Activated CD4-positive, alpha-beta T cell treated with anti-CD3 and anti-CD28 coated beads for 36 hours (primary cell): ENCODE measurements at regions not wholly inside any gene's neighbourhood (a gene's known extent, or its start where the extent isn't known, plus 50 kb on each side); places are given as distances from the start of the nearest gene placed in this dataset.
"Not testable (repeated sequence)": the region's sequence is repeated elsewhere in the genome, so short reads cannot be mapped to it uniquely, and the experiment has no call there.

Experiments
- ATAC-seq: fragments of 200-7000 bp; cut with Tn5 transposase; one replicate; pipeline ENCODE4 v1.10.0; 2021; ENCODE audit warnings: mild to moderate bottlenecking, moderate library complexity
- CTCF ChIA-PET: fragments of 350-600 bp; sonication (Branson Sonifier 250); formaldehyde crosslinking; loops from one replicate; lab custom pipeline; 2021; ENCODE audit warnings: antibody characterized with exemption; lab: Charles Lee
- POLR2A ChIA-PET: fragments of 350-600 bp; sonication (Branson Sonifier 250); formaldehyde crosslinking; loops from one replicate; lab custom pipeline; 2021; ENCODE audit warnings: antibody characterized with exemption, inconsistent platforms; lab: Charles Lee
- DNase-seq: peaks from one replicate; pipeline ENCODE4 v3.0.0-alpha.2; 2020
- H3K27ac Mint-ChIP-seq: one replicate; pipeline ENCODE4 v1.8.0; 2021; ENCODE audit warnings: mixed read lengths
- H3K27me3 Mint-ChIP-seq: one replicate; pipeline ENCODE4 v1.8.0; 2021; ENCODE audit warnings: mixed read lengths
- H3K36me3 Mint-ChIP-seq: one replicate; pipeline ENCODE4 v1.8.0; 2021; ENCODE audit warnings: low read depth, mixed read lengths
- H3K4me1 Mint-ChIP-seq: one replicate; pipeline ENCODE4 v1.8.0; 2021; ENCODE audit warnings: mixed read lengths
- H3K4me3 Mint-ChIP-seq: one replicate; pipeline ENCODE4 v1.8.0; 2021; ENCODE audit warnings: mild to moderate bottlenecking, moderate library complexity, mixed read lengths
- H3K9me3 Mint-ChIP-seq: one replicate; pipeline ENCODE4 v1.8.0; 2021; ENCODE audit warnings: low read depth, mixed read lengths
- intact Hi-C, 2 experiments: fragments of 100-400 bp; cut with DNase I in 1 of 2; cut with micrococcal nuclease in 1 of 2; formaldehyde crosslinking; loops; one replicate each; pipeline versions ENCODE4 v1.14.2 to v1.15.1; 2022 to 2024; cut with DNase I, micrococcal nuclease

- no peaks in the 10 kb centered on the region for H3K9me3 Mint-ChIP-seq
- ChIA-PET CTCF (no interaction called here), POLR2A (interaction anchor here (0.6 kb wide), 1 partner anchor 328 kb away, joined by 3 read pairs; no protein-coding TSS in a partner anchor)
- no peak overlapping the region for H3K27ac Mint-ChIP-seq
- peaks cover 20% of the 10 kb centered on the region for H3K4me1 Mint-ChIP-seq
- no peak overlapping the region for H3K4me3 Mint-ChIP-seq
- H3K36me3 Mint-ChIP-seq: no peaks in the 10 kb centered on the region
- intact Hi-C loops: loop anchor here (5.0 to 10.0 kb wide), 2 partner anchors 103 to 289 kb away; no protein-coding TSS in a partner anchor
- H3K27me3 Mint-ChIP-seq: no peaks in the 10 kb centered on the region
- no peak for ATAC-seq
- no peak for DNase-seq
These were observed 61.7 kb upstream of the ATXN3L start for GRCh38 chrX:13381514-13381913.

GRCh38 chrX:13380211-13380610, 60.4 kb upstream of the ATXN3L start:
- ATAC-seq (peak; percentile 86), DNase-seq (no peak)
- ChIA-PET POLR2A (no interaction called here), CTCF (no interaction called here)
- Mint-ChIP-seq H3K27me3 (no peaks in the 10 kb centered on the region), H3K27ac (peak overlapping the region; percentile 63), H3K4me1 (peaks cover 20% of the 10 kb centered on the region), H3K36me3 (no peaks in the 10 kb centered on the region), H3K9me3 (no peaks in the 10 kb centered on the region), H3K4me3 (no peak overlapping the region)
- intact Hi-C loops: loop anchor here (5.0 to 10.0 kb wide), 2 partner anchors 105 to 288 kb away; no protein-coding TSS in a partner anchor

- H3K27ac Mint-ChIP-seq, POLR2A ChIA-PET, DNase-seq, H3K9me3 Mint-ChIP-seq, H3K27me3 Mint-ChIP-seq, H3K4me3 Mint-ChIP-seq, CTCF ChIA-PET, H3K36me3 Mint-ChIP-seq, ATAC-seq: not testable (repeated sequence)
- intact Hi-C loops: loop anchor here in 1 of 2 experiments (10.0 kb wide), 2 partner anchors 284 to 404 kb away; partner anchors contain the start of gene TMSB4X
- H3K4me1 Mint-ChIP-seq: peaks cover 20% of the 10 kb centered on the region
These were observed 59.0 kb upstream of the ATXN3L start for GRCh38 chrX:13378562-13379518.

- Mint-ChIP-seq H3K9me3 (no peaks in the 10 kb centered on the region), H3K27ac (no peak overlapping the region), H3K4me1 (peaks cover 30% of the 10 kb centered on the region), H3K4me3 (no peak overlapping the region), H3K27me3 (no peaks in the 10 kb centered on the region), H3K36me3 (no peaks in the 10 kb centered on the region)
- ATAC-seq (no peak), DNase-seq (no peak)
- ChIA-PET CTCF (interaction anchor here (1.3 kb wide), 1 partner anchor 110 kb away, joined by 3 read pairs; no protein-coding TSS in a partner anchor), POLR2A (no interaction called here)
- intact Hi-C loops: loop anchor here in 1 of 2 experiments (10.0 kb wide), 2 partner anchors 283 to 403 kb away; partner anchors contain the start of gene TMSB4X
These were observed 57.7 kb upstream of the ATXN3L start for GRCh38 chrX:13377550-13377934.

GRCh38 chrX:13376857-13377549, 57.1 kb upstream of the ATXN3L start:
- peak overlapping the region; percentile 7 for H3K27ac Mint-ChIP-seq
- no peaks in the 10 kb centered on the region for H3K9me3 Mint-ChIP-seq
- no peak overlapping the region for H3K4me3 Mint-ChIP-seq
- ATAC-seq: peak; percentile 52
- intact Hi-C loops: loop anchor here in 1 of 2 experiments (10.0 kb wide), 2 partner anchors 282 to 402 kb away; partner anchors contain the start of gene TMSB4X
- H3K27me3 Mint-ChIP-seq: no peaks in the 10 kb centered on the region
- ChIA-PET POLR2A (interaction anchor here (0.6 kb wide), 1 partner anchor 39 kb away, joined by 4 read pairs; no protein-coding TSS in a partner anchor), CTCF (interaction anchor here (1.3 kb wide), 1 partner anchor 111 kb away, joined by 3 read pairs; no protein-coding TSS in a partner anchor)
- DNase-seq: peak; percentile 32
- H3K4me1 Mint-ChIP-seq: peaks cover 30% of the 10 kb centered on the region
- H3K36me3 Mint-ChIP-seq: no peaks in the 10 kb centered on the region

GRCh38 chrX:13375596-13375995, 55.7 kb upstream of the ATXN3L start:
- H3K4me3 Mint-ChIP-seq, DNase-seq, H3K36me3 Mint-ChIP-seq, H3K9me3 Mint-ChIP-seq, ATAC-seq, H3K27me3 Mint-ChIP-seq, H3K27ac Mint-ChIP-seq, POLR2A ChIA-PET: not testable (repeated sequence)
- intact Hi-C loops: loop anchor here in 1 of 2 experiments (10.0 kb wide), 2 partner anchors 281 to 401 kb away; partner anchors contain the start of gene TMSB4X
- CTCF ChIA-PET: interaction anchor here (0.6 kb wide), 1 partner anchor 105 kb away, joined by 4 read pairs; no protein-coding TSS in a partner anchor
- H3K4me1 Mint-ChIP-seq: peaks cover 28% of the 10 kb centered on the region

- H3K36me3 Mint-ChIP-seq: no peaks in the 10 kb centered on the region
- ATAC-seq (no peak), DNase-seq (no peak)
- CTCF ChIA-PET: interaction anchor here (0.8 kb wide), 1 partner anchor 334 kb away, joined by 3 read pairs; no protein-coding TSS in a partner anchor
- no peaks in the 10 kb centered on the region for H3K9me3 Mint-ChIP-seq
- no peaks in the 10 kb centered on the region for H3K27me3 Mint-ChIP-seq
- intact Hi-C loops: loop anchor here (5.0 to 10.0 kb wide), 3 partner anchors 113 to 400 kb away; partner anchors contain the start of gene TMSB4X (in 1 of the 2)
- no peak overlapping the region for H3K4me3 Mint-ChIP-seq
- no peak overlapping the region for H3K27ac Mint-ChIP-seq
- POLR2A ChIA-PET: no interaction called here
- peaks cover 19% of the 10 kb centered on the region for H3K4me1 Mint-ChIP-seq
These were observed 54.5 kb upstream of the ATXN3L start for GRCh38 chrX:13374364-13374763.

- Mint-ChIP-seq H3K36me3 (no peaks in the 10 kb centered on the region), H3K27me3 (no peaks in the 10 kb centered on the region), H3K9me3 (no peaks in the 10 kb centered on the region), H3K4me1 (peaks cover 19% of the 10 kb centered on the region), H3K27ac (no peak overlapping the region), H3K4me3 (no peak overlapping the region)
- ATAC-seq: peak; percentile 69
- DNase-seq: peak; percentile 39
- ChIA-PET POLR2A (no interaction called here), CTCF (interaction anchor here (0.7 to 1.0 kb wide), 2 partner anchors 100 to 127 kb away, joined by 3 read pairs; no protein-coding TSS in a partner anchor)
- intact Hi-C loops: loop anchor here (5.0 to 10.0 kb wide), 3 partner anchors 114 to 399 kb away; partner anchors contain the start of gene TMSB4X (in 1 of the 2)
These were observed 53.8 kb upstream of the ATXN3L start for GRCh38 chrX:13373431-13374187.

GRCh38 chrX:13373027-13373426, 53.2 kb upstream of the ATXN3L start:
- no peaks in the 10 kb centered on the region for H3K27me3 Mint-ChIP-seq
- ATAC-seq (no peak), DNase-seq (no peak)
- ChIA-PET CTCF (interaction anchor here (0.7 to 1.0 kb wide), 2 partner anchors 101 to 127 kb away, joined by 3 read pairs; no protein-coding TSS in a partner anchor), POLR2A (no interaction called here)
- H3K9me3 Mint-ChIP-seq: no peaks in the 10 kb centered on the region
- intact Hi-C loops: loop anchor here (5.0 to 10.0 kb wide), 3 partner anchors 114 to 398 kb away; partner anchors contain the start of gene TMSB4X (in 1 of the 2)
- H3K36me3 Mint-ChIP-seq: no peaks in the 10 kb centered on the region
- H3K4me3 Mint-ChIP-seq: no peak overlapping the region
- no peak overlapping the region for H3K27ac Mint-ChIP-seq
- H3K4me1 Mint-ChIP-seq: peaks cover 22% of the 10 kb centered on the region

- Mint-ChIP-seq H3K27me3 (no peaks in the 10 kb centered on the region), H3K27ac (no peak overlapping the region), H3K9me3 (no peaks in the 10 kb centered on the region), H3K4me3 (no peak overlapping the region), H3K4me1 (peaks cover 21% of the 10 kb centered on the region), H3K36me3 (no peaks in the 10 kb centered on the region)
- no peak for ATAC-seq
- intact Hi-C loops: loop anchor here (5.0 to 10.0 kb wide), 3 partner anchors 115 to 398 kb away; partner anchors contain the start of gene TMSB4X (in 1 of the 2)
- DNase-seq: no peak
- CTCF ChIA-PET: no interaction called here
- POLR2A ChIA-PET: no interaction called here
These were observed 52.5 kb upstream of the ATXN3L start for GRCh38 chrX:13372203-13372980.
